H9 (cell line): ENCODE measurements at regions not wholly inside any gene's neighbourhood (a gene's known extent, or its start where the extent isn't known, plus 50 kb on each side); places are given as distances from the start of the nearest gene placed in this dataset.

Experiments used
- DNase-seq: peaks from one replicate; pipeline ENCODE4 v3.0.0-alpha.2; 2017
- H2AFZ ChIP-seq: one replicate; pipeline ENCODE4 v1.6.1; 2013; ENCODE audit warnings: mild to moderate bottlenecking, low read length, control low read depth, moderate library complexity
- H2AK5ac ChIP-seq: 2 replicates; pipeline ENCODE4 v1.6.1; 2013; ENCODE audit warnings: low read length, control low read depth, mixed read lengths; ENCODE audit not compliant: insufficient read length
- H2BK120ac ChIP-seq: one replicate; pipeline ENCODE4 v1.6.1; 2013; ENCODE audit warnings: low read depth, mild to moderate bottlenecking, low read length, control low read depth, inconsistent platforms; ENCODE audit not compliant: poor library complexity, severe bottlenecking
- H2BK12ac ChIP-seq: 2 replicates; pipeline ENCODE4 v1.6.1; 2013; ENCODE audit warnings: low read length, control low read depth, mixed read lengths, low read depth; ENCODE audit not compliant: insufficient read length
- H2BK15ac ChIP-seq: 2 replicates; pipeline ENCODE4 v1.6.1; 2013; ENCODE audit warnings: low read depth, low read length, control low read depth
- H2BK20ac ChIP-seq: one replicate; pipeline ENCODE4 v1.6.1; 2013; ENCODE audit warnings: low read depth, mild to moderate bottlenecking, low read length, control low read depth, inconsistent platforms; ENCODE audit not compliant: poor library complexity, severe bottlenecking
- H2BK5ac ChIP-seq: 2 replicates; pipeline ENCODE4 v1.6.1; 2013; ENCODE audit warnings: low read length, control low read depth, mixed read lengths; ENCODE audit not compliant: insufficient read length
- H3K14ac ChIP-seq: 2 replicates; pipeline ENCODE4 v1.6.1; 2013; ENCODE audit warnings: low read length, control low read depth; ENCODE audit not compliant: insufficient read depth
- H3K18ac ChIP-seq: 2 replicates; pipeline ENCODE4 v1.6.1; 2013; ENCODE audit warnings: low read depth, mild to moderate bottlenecking, mixed read lengths, low read length, control low read depth; ENCODE audit not compliant: insufficient read length
- H3K23ac ChIP-seq: 2 replicates; pipeline ENCODE4 v1.6.1; 2013; ENCODE audit warnings: low read length, control low read depth, mixed read lengths, low read depth; ENCODE audit not compliant: insufficient read length
- H3K23me2 ChIP-seq: 2 replicates; pipeline ENCODE4 v1.6.1; 2013; ENCODE audit warnings: low read depth, mild to moderate bottlenecking, mixed read lengths, low read length, control low read depth; ENCODE audit not compliant: insufficient read length, poor library complexity, severe bottlenecking
- H3K27ac ChIP-seq: 2 replicates; pipeline ENCODE4 v1.5.1; 2013; ENCODE audit warnings: low read length, control low read depth, mixed read lengths, low read depth; ENCODE audit not compliant: insufficient read length
- H3K27me3 ChIP-seq: 2 replicates; pipeline ENCODE4 v1.6.1; 2013; ENCODE audit warnings: low read length, control low read depth, inconsistent platforms; ENCODE audit not compliant: insufficient read depth
- H3K4ac ChIP-seq: 2 replicates; pipeline ENCODE4 v1.6.1; 2013; ENCODE audit warnings: low read depth, mild to moderate bottlenecking, control low read depth, inconsistent platforms, low read length, moderate library complexity
- H3K4me1 ChIP-seq: 2 replicates; pipeline ENCODE4 v1.6.1; 2013; ENCODE audit warnings: low read length, control low read depth, inconsistent platforms; ENCODE audit not compliant: insufficient read depth
- H3K4me2 ChIP-seq: 2 replicates; pipeline ENCODE4 v1.6.1; 2013; ENCODE audit warnings: low read length, control low read depth, mixed read lengths; ENCODE audit not compliant: insufficient read length, insufficient read depth
- H3K56ac ChIP-seq: 2 replicates; pipeline ENCODE4 v1.6.1; 2013; ENCODE audit warnings: low read depth, mild to moderate bottlenecking, mixed read lengths, low read length, control low read depth; ENCODE audit not compliant: insufficient read length
- H3K79me1 ChIP-seq: 2 replicates; pipeline ENCODE4 v1.6.1; 2013; ENCODE audit warnings: low read depth, mild to moderate bottlenecking, moderate library complexity, low read length, control low read depth, inconsistent platforms; ENCODE audit not compliant: insufficient read depth, poor library complexity, severe bottlenecking
- H3K79me2 ChIP-seq: 2 replicates; pipeline ENCODE4 v1.6.1; 2013; ENCODE audit warnings: low read length, control low read depth, inconsistent platforms; ENCODE audit not compliant: insufficient read depth
- H3K9ac ChIP-seq: 2 replicates; pipeline ENCODE4 v1.6.1; 2013; ENCODE audit warnings: low read length, control low read depth, mixed read lengths; ENCODE audit not compliant: insufficient read length; ENCODE audit errors: extremely low read depth
- H3K9me3 ChIP-seq: one replicate; pipeline ENCODE4 v1.6.1; 2013; ENCODE audit warnings: low read depth, low read length, inconsistent platforms; ENCODE audit not compliant: control insufficient read depth
- H3T11ph ChIP-seq: one replicate; pipeline ENCODE4 v1.6.1; 2013; ENCODE audit warnings: mild to moderate bottlenecking, low read length, control low read depth, inconsistent platforms
- H4K20me1 ChIP-seq: one replicate; pipeline ENCODE4 v1.6.1; 2013; ENCODE audit not compliant: control insufficient read depth, insufficient read length, insufficient read depth
- H4K5ac ChIP-seq: 2 replicates; pipeline ENCODE4 v1.6.1; 2013; ENCODE audit warnings: low read depth, mild to moderate bottlenecking, mixed read lengths, low read length, control low read depth; ENCODE audit not compliant: insufficient read length
- H4K8ac ChIP-seq: replicated peaks from 2 replicates; pipeline ENCODE4 v1.6.1; 2013; ENCODE audit warnings: low read length, control low read depth, mixed read lengths, low read depth; ENCODE audit not compliant: insufficient read length
- H4K91ac ChIP-seq: 2 replicates; pipeline ENCODE4 v1.6.1; 2013; ENCODE audit warnings: low read depth, mild to moderate bottlenecking, moderate library complexity, mixed read lengths, low read length, control low read depth; ENCODE audit not compliant: insufficient read length
- H3K27ac Mint-ChIP-seq, 3 experiments: 2 replicates in 2 of 3; 3 replicates in 1 of 3; pipeline ENCODE4 v1.8.0; 2020 to 2021; ENCODE audit warnings: mixed read lengths in 3 of 3, mild to moderate bottlenecking in 1 of 3, moderate library complexity in 1 of 3
- H3K27me3 Mint-ChIP-seq: 2 replicates; pipeline ENCODE4 v1.8.0; 2021; ENCODE audit warnings: low read depth, mild to moderate bottlenecking, moderate library complexity, mixed read lengths
- H3K36me3 Mint-ChIP-seq, 3 experiments: 2 replicates in 2 of 3; 3 replicates in 1 of 3; pipeline ENCODE4 v1.8.0; 2020 to 2021; ENCODE audit warnings: low read depth in 3 of 3, mixed read lengths in 3 of 3; ENCODE audit not compliant: insufficient read depth in 1 of 3
- H3K4me1 Mint-ChIP-seq, 2 experiments: 2 replicates each; pipeline ENCODE4 v1.8.0; 2020; ENCODE audit warnings: mixed read lengths in 2 of 2
- H3K4me3 Mint-ChIP-seq, 2 experiments: 2 replicates in 1 of 2; 3 replicates in 1 of 2; pipeline ENCODE4 v1.8.0; 2020 to 2021; ENCODE audit warnings: mild to moderate bottlenecking in 2 of 2, mixed read lengths in 2 of 2, moderate library complexity in 1 of 2
- H3K9me3 Mint-ChIP-seq, 2 experiments: 2 replicates in 1 of 2; 3 replicates in 1 of 2; pipeline ENCODE4 v1.8.0; 2020; ENCODE audit warnings: mild to moderate bottlenecking in 2 of 2, mixed read lengths in 2 of 2, moderate library complexity in 1 of 2
- WGBS: extraction: QIAGEN DNeasy Blood & Tissue Kit; methylation state at CpG from one replicate; pipeline ENCODE4 v1.1.7; 2013; ENCODE audit warnings: missing lambda C conversion rate, low lambda C conversion rate, mixed read lengths; ENCODE audit not compliant: insufficient read length; ENCODE audit errors: extremely low coverage; 5-methylcytosine and 5-hydroxymethylcytosine counted together
- TF ChIP-seq, protein P1 (sequence below): fragments of 200-600 bp; sonication (generic); conservative IDR thresholded peaks from 3 replicates; pipeline ENCODE4 v1.8.0; 2021; ENCODE audit warnings: antibody characterized with exemption, mild to moderate bottlenecking

- Histone ChIP-seq H3K27ac (no peak overlapping the region), H4K8ac (no peak overlapping the region), H3K4ac (no peak overlapping the region), H3K23me2 (no peaks in the 10 kb centered on the region), H3K18ac (no peak overlapping the region), H2BK5ac (no peak overlapping the region), H4K20me1 (no peaks in the 10 kb centered on the region), H3K56ac (no peak overlapping the region), H4K5ac (no peak overlapping the region), H3T11ph (no peak overlapping the region), H3K14ac (no peak overlapping the region), H3K79me1 (no peaks in the 10 kb centered on the region), H2BK120ac (no peak overlapping the region), H2AFZ (no peak overlapping the region), H2AK5ac (no peak overlapping the region), H3K9me3 (no peaks in the 10 kb centered on the region), H3K79me2 (no peaks in the 10 kb centered on the region), H3K9ac (no peak overlapping the region), H3K4me2 (no peak overlapping the region), H2BK15ac (no peak overlapping the region), H3K4me1 (no peaks in the 10 kb centered on the region), H3K27me3 (no peaks in the 10 kb centered on the region), H2BK12ac (no peak overlapping the region), H4K91ac (no peak overlapping the region), H2BK20ac (no peak overlapping the region), H3K23ac (no peak overlapping the region)
- Mint-ChIP-seq H3K36me3 (no peaks in the 10 kb centered on the region), H3K4me1 (no peaks in the 10 kb centered on the region), H3K4me3 (no peak overlapping the region), H3K9me3 (no peaks in the 10 kb centered on the region), H3K27me3 (no peaks in the 10 kb centered on the region), H3K27ac (no peak overlapping the region)
- no CpG with 5 or more reads among the region's 1 CpG for WGBS
- TF ChIP-seq, protein P1, sequence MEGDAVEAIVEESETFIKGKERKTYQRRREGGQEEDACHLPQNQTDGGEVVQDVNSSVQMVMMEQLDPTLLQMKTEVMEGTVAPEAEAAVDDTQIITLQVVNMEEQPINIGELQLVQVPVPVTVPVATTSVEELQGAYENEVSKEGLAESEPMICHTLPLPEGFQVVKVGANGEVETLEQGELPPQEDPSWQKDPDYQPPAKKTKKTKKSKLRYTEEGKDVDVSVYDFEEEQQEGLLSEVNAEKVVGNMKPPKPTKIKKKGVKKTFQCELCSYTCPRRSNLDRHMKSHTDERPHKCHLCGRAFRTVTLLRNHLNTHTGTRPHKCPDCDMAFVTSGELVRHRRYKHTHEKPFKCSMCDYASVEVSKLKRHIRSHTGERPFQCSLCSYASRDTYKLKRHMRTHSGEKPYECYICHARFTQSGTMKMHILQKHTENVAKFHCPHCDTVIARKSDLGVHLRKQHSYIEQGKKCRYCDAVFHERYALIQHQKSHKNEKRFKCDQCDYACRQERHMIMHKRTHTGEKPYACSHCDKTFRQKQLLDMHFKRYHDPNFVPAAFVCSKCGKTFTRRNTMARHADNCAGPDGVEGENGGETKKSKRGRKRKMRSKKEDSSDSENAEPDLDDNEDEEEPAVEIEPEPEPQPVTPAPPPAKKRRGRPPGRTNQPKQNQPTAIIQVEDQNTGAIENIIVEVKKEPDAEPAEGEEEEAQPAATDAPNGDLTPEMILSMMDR = no peak
- no peak for DNase-seq
These were observed 66.9 kb upstream of the PCDH7 start for GRCh38 chr4:30653291-30653690.
